ENCODE measurements at regions not wholly inside any gene's neighbourhood (a gene's known extent, or its start where the extent isn't known, plus 50 kb on each side); places are given as distances from the start of the nearest gene placed in this dataset.

GRCh38 chr16:76724181-76724580, 447.0 kb downstream of the CNTNAP4 start:
- no peak for DNase-seq

GRCh38 chr16:76729525-76729924, 452.3 kb downstream of the CNTNAP4 start:
- peak; percentile 79 for DNase-seq

GRCh38 chr16:76732894-76733293, 455.7 kb downstream of the CNTNAP4 start:
- no peak for DNase-seq

GRCh38 chr16:76741623-76742022, 449.4 kb upstream of the MON1B start:
- DNase-seq: no peak

GRCh38 chr16:76748461-76749348, 442.3 kb upstream of the MON1B start:
- peak; percentile 95 for DNase-seq

GRCh38 chr16:76749780-76750375, 441.1 kb upstream of the MON1B start:
- peak; percentile 41 for DNase-seq

- DNase-seq: no peak
Measured at GRCh38 chr16:76755496-76755895, 435.5 kb upstream of the MON1B start.

GRCh38 chr16:76756423-76756822, 434.6 kb upstream of the MON1B start:
- no peak for DNase-seq

- DNase-seq: no peak
Measured at GRCh38 chr16:76756951-76757350, 434.0 kb upstream of the MON1B start.

GRCh38 chr16:76766538-76766937, 424.5 kb upstream of the MON1B start:
- DNase-seq: no peak

GRCh38 chr16:76768316-76768715, 422.7 kb upstream of the MON1B start:
- no peak for DNase-seq

GRCh38 chr16:76768948-76769347, 422.0 kb upstream of the MON1B start:
- DNase-seq: no peak

GRCh38 chr16:76771216-76771615, 419.8 kb upstream of the MON1B start:
- no peak for DNase-seq

GRCh38 chr16:76777721-76778465, 413.1 kb upstream of the MON1B start:
- no peak for DNase-seq

- no peak for DNase-seq
Measured at GRCh38 chr16:76780556-76780955, 410.4 kb upstream of the MON1B start.

GRCh38 chr16:76784530-76784929, 406.5 kb upstream of the MON1B start:
- DNase-seq: peak; percentile 68

- no peak for DNase-seq
Measured at GRCh38 chr16:76787394-76787793, 403.6 kb upstream of the MON1B start.

- DNase-seq: no peak
Measured at GRCh38 chr16:76791151-76791550, 399.8 kb upstream of the MON1B start.

GRCh38 chr16:76796416-76796815, 394.6 kb upstream of the MON1B start:
- DNase-seq: peak; percentile 82

GRCh38 chr16:76796978-76797377, 394.0 kb upstream of the MON1B start:
- DNase-seq: no peak

- DNase-seq: peak; percentile 8
Measured at GRCh38 chr16:76797457-76797856, 393.5 kb upstream of the MON1B start.

GRCh38 chr16:76800196-76800595, 390.8 kb upstream of the MON1B start:
- DNase-seq: no peak

- DNase-seq: no peak
Measured at GRCh38 chr16:76801357-76801756, 389.6 kb upstream of the MON1B start.

GRCh38 chr16:76816475-76816874, 374.5 kb upstream of the MON1B start:
- DNase-seq: no peak
